ENCODE measurements at regions not wholly inside any gene's neighbourhood (a gene's known extent, or its start where the extent isn't known, plus 50 kb on each side); places are given as distances from the start of the nearest gene placed in this dataset.

DNA sequence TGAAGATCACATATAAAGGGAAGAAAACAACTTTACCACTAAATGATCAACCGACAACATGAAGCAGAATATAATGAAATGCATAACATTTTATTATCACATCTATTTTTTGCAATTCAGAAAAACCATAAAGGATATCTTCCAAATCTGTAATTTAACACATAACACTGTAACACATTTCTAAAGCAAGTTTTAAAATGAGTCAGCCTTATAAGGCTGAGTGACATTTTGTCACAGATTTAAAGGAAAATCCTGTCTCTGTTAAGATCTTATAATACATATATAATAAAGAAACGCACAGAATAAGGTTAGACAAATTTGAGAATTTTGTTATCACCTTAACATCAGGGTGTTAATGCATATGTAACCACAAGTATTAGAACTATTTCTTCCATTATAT is 198.4 kb upstream of the RASA1 start:
- TF ChIP-seq, protein P1, sequence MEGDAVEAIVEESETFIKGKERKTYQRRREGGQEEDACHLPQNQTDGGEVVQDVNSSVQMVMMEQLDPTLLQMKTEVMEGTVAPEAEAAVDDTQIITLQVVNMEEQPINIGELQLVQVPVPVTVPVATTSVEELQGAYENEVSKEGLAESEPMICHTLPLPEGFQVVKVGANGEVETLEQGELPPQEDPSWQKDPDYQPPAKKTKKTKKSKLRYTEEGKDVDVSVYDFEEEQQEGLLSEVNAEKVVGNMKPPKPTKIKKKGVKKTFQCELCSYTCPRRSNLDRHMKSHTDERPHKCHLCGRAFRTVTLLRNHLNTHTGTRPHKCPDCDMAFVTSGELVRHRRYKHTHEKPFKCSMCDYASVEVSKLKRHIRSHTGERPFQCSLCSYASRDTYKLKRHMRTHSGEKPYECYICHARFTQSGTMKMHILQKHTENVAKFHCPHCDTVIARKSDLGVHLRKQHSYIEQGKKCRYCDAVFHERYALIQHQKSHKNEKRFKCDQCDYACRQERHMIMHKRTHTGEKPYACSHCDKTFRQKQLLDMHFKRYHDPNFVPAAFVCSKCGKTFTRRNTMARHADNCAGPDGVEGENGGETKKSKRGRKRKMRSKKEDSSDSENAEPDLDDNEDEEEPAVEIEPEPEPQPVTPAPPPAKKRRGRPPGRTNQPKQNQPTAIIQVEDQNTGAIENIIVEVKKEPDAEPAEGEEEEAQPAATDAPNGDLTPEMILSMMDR (conservative IDR thresholded peaks at IDR 0.05; ENCODE audit: low read length): no peak
- TF ChIP-seq EZH2phosphoT487 (IDR thresholded peaks at IDR 0.05; ENCODE audit: borderline replicate concordance, low read depth, low read length): no peak

Data from OCI-LY7 (cell line).